Urinary bladder (tissue), 3 donors: ENCODE measurements at regions not wholly inside any gene's neighbourhood (a gene's known extent, or its start where the extent isn't known, plus 50 kb on each side); places are given as distances from the start of the nearest gene placed in this dataset.

Experiments
- DNase-seq: peaks from one replicate; pipeline ENCODE4 v3.0.0-alpha.2; 2015; ENCODE audit errors: extremely low spot score
- H3K27ac ChIP-seq: one replicate; pipeline ENCODE4 v1.5.1; 2013; ENCODE audit warnings: low read depth, mild to moderate bottlenecking, moderate library complexity
- H3K36me3 ChIP-seq: one replicate; pipeline ENCODE4 v1.6.1; 2013; ENCODE audit warnings: mild to moderate bottlenecking, moderate library complexity; ENCODE audit not compliant: insufficient read depth
- H3K4me1 ChIP-seq: one replicate; pipeline ENCODE4 v1.6.1; 2013; ENCODE audit warnings: mild to moderate bottlenecking, moderate library complexity; ENCODE audit not compliant: insufficient read depth
- H3K4me3 ChIP-seq: one replicate; pipeline ENCODE4 v1.5.1; 2013; ENCODE audit warnings: low read depth, low read length
- WGBS: extraction: QIAGEN DNeasy Blood & Tissue Kit; methylation state at CpG from one replicate; pipeline ENCODE4 v1.1.7; 2013; 5-methylcytosine and 5-hydroxymethylcytosine counted together
- donor health status: healthy with polysubstance abuse.
- donor health status: healthy.

DNA sequence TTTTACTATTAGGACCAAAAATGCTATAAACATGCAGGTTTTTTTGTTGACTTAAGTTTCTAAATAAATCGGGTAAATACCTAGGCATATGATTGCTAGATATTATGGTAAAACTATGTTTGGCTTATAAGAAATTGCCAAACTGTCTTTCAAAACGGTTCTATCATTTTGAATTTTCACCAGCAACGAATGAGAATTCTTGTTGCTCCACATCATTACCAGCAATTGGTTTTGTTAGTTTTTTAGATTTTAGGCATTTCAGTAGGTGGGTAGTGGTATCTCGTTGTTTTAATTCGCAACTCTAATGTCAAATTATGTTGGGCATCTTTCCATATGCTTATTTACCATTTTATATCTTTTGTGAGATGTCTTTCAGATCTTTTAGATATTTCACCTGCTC, 510.2 kb downstream of the JRKL start:
- H3K4me3 ChIP-seq, result no peak overlapping the region
- H3K36me3 ChIP-seq, result no peaks in the 10 kb centered on the region
- no peaks in the 10 kb centered on the region for H3K4me1 ChIP-seq
- WGBS, result 93% methylated on average over 5 of the region's 5 CpGs
- no peak overlapping the region for H3K27ac ChIP-seq
- no peak for DNase-seq

DNA sequence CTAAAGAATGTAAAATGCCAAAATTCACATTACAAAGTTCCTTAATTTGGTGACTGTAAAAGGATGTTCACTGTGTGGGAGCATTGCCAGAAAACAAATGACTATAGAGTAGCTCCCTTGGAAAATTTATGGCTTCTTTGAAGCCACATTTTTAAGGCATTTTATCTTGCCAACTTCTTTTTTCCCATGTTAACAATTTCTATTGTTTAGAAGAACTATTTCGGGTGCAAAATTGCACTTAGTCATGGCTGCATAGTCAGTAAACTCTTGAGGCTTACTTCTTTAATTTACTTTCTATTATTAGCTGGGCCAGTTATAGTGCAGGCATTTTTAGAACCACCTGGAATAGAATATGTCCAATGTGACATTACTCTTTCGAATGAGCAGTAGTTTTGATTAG, 515.3 kb downstream of the JRKL start:
- Histone ChIP-seq H3K4me3 (no peak overlapping the region), H3K36me3 (no peaks in the 10 kb centered on the region), H3K27ac (no peak overlapping the region), H3K4me1 (no peaks in the 10 kb centered on the region)
- DNase-seq, result no peak
- WGBS, result 31% methylated on average over 2 of the region's 2 CpGs

DNA sequence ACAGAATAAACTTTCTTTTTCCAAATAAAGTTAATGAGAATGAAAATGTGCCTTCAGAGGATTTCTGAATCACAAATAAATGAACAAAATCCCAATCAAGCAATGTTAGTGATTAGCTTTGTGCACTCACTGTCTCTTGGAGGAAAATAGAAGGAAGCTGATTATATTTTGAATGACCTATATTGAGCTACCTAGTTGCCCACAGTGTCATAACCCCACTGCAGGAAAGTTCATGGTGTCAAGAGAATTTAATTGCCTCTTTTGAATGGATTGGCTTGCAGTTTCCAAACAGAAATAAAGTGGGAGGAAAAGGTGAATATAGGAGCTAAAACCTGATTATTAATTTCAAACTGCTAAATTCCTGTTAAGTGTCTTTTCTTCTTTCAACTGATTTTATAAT, 515.9 kb downstream of the JRKL start:
- Histone ChIP-seq H3K4me3 (no peak overlapping the region), H3K4me1 (no peaks in the 10 kb centered on the region), H3K27ac (no peak overlapping the region), H3K36me3 (no peaks in the 10 kb centered on the region)
- DNase-seq, result no peak

DNA sequence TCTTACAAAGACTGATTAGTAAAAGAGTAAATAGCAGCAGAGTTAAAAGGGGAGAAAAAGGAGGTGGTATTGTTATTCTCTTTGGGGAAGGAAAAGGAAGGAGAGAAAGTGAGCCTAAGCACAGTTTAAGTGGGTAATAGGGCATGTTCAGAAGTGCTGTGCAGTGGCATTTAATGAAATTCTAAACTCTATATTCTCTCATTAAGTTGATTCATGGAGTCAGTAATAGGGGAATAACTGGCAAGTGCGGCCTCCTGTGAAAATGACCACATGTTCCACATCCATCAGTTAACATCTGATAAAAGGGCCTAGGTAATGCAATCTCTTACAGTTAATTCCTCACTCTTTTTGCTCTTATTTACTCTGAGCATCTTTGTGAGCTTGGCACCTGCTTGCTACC, 516.7 kb downstream of the JRKL start:
- Histone ChIP-seq H3K4me3 (no peak overlapping the region), H3K36me3 (no peaks in the 10 kb centered on the region), H3K4me1 (no peaks in the 10 kb centered on the region), H3K27ac (no peak overlapping the region)
- WGBS, result 72% methylated on average over 1 of the region's 1 CpG
- no peak for DNase-seq

DNA sequence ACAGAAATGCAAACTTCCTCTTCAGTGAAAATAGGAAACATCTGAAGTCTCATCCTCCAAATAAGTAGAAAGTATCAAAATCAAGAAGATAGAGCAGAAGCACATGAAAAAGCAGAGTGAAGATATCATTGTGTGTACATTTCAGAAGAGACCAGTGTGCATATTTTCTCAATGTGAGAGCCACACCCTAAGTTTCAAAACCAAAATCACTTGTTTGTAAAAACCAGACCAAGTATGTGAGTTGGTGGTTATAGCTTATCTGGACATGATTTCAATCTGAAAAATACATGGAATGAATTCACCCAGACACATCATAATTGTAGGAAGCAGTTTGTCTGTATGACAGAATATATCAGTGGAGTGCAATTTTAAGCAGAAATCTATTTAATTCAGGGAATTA, 536.0 kb downstream of the JRKL start:
- Histone ChIP-seq H3K4me3 (no peak overlapping the region), H3K4me1 (no peaks in the 10 kb centered on the region), H3K36me3 (no peaks in the 10 kb centered on the region), H3K27ac (no peak overlapping the region)
- DNase-seq, result no peak

DNA sequence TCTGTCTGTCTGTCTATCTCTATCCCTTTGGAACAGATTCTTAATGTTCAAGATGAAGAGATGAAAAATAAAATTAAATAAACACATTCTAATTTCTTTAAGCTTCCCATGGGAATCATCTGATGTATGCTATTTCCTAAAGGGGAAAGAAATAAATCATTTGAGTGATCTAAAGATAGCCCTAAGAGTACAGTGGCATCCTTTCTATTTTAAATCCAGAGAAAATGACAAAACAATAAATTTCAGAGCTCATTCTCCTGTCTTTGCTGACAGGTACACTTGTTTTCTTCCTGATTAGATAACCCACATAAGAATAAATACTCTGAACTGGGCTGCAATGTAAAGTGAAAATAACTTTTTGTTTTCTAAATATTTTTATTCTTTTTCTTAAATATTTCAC, 550.4 kb downstream of the JRKL start:
- H3K4me1 ChIP-seq, result no peaks in the 10 kb centered on the region
- H3K27ac ChIP-seq, result no peak overlapping the region
- H3K36me3 ChIP-seq, result no peaks in the 10 kb centered on the region
- DNase-seq, result no peak
- no peak overlapping the region for H3K4me3 ChIP-seq

DNA sequence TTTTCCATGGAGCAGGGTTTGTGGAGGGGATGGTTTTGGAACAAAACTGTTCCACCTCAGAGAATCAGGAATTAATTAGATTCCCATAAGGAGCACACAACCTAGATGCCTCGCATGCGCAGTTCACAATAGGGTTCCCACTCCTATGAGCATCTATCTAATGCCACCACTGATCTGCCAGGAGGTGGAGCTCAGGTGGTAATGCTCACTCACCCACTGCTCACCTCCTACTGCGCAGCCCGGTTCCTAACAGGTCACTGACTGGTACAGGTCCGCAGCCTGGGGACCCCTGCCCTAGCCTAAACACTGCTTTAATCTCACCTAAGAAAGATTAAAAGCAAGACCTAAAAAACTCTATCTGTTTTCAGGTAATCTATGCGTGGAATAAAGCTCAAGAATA, 553.0 kb downstream of the JRKL start:
- no peak for DNase-seq
- H3K27ac ChIP-seq, result no peak overlapping the region
- H3K4me1 ChIP-seq, result no peaks in the 10 kb centered on the region
- no peaks in the 10 kb centered on the region for H3K36me3 ChIP-seq
- no peak overlapping the region for H3K4me3 ChIP-seq
- 83% methylated on average over 6 of the region's 6 CpGs for WGBS

DNA sequence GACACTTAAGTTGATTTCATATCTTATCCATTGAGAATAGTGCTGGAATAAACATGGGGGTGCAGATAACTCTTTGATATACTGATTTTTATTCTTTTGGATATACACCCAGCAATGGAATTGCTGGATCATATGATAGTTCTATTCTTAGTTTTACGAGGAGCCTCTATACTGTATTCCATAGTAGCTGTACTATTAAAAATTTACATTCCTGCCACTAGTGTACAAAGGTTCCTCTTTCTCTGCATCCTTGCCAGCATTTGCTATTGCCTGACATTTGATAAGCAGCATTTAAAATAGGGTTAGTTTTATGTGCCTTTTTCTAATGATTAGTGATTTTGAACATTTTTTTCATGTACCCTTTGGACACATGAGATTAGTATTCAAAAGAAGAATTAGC, 554.2 kb downstream of the JRKL start:
- Histone ChIP-seq H3K27ac (no peak overlapping the region), H3K4me1 (no peaks in the 10 kb centered on the region), H3K36me3 (no peaks in the 10 kb centered on the region), H3K4me3 (no peak overlapping the region)
- DNase-seq, result no peak
- WGBS, result 48% methylated on average over 1 of the region's 1 CpG

DNA sequence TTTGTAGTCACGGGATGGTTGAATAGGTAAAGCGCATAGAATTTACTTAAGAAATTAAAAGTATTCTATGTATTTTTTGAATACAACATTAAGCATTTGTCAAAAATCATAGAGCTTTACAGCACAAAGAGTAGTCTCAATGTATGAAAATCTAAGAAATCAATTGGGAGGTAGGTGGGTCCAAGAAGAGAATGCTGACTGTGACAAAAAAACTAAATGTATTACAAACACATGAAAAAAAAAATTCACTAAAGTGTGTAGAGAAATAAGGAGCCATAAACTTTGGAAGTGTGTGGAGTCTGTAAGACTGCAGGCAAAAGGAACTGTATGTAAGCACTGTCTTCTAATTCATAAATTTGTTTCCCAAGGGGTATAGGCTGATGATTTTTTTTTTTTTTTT, 558.3 kb downstream of the JRKL start:
- Histone ChIP-seq H3K4me3 (no peak overlapping the region), H3K27ac (no peak overlapping the region), H3K4me1 (no peaks in the 10 kb centered on the region), H3K36me3 (no peaks in the 10 kb centered on the region)
- WGBS, result 97% methylated on average over 2 of the region's 2 CpGs
- DNase-seq, result no peak

DNA sequence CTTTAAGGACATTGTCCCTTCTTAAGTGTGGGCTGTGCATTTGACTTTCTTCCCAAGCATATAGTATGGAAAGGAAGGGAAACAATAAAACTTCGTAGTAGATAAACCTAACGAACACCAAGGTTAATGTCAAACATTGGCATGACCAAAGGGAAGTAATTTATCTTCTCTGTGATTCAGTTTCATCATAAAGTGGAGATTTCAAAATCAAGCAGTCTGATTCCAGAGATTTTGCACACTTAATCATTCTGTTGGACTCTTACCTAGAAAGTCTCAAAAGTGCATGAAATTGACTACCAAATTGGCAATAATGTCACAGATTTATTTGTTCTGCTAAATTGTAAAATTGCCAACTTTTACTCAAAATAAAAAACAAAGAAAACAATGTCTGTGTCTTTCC, 559.7 kb downstream of the JRKL start:
- 13% methylated on average over 2 of the region's 2 CpGs for WGBS
- H3K4me3 ChIP-seq, result no peak overlapping the region
- H3K27ac ChIP-seq, result no peak overlapping the region
- DNase-seq, result no peak
- H3K36me3 ChIP-seq, result no peaks in the 10 kb centered on the region
- no peaks in the 10 kb centered on the region for H3K4me1 ChIP-seq

DNA sequence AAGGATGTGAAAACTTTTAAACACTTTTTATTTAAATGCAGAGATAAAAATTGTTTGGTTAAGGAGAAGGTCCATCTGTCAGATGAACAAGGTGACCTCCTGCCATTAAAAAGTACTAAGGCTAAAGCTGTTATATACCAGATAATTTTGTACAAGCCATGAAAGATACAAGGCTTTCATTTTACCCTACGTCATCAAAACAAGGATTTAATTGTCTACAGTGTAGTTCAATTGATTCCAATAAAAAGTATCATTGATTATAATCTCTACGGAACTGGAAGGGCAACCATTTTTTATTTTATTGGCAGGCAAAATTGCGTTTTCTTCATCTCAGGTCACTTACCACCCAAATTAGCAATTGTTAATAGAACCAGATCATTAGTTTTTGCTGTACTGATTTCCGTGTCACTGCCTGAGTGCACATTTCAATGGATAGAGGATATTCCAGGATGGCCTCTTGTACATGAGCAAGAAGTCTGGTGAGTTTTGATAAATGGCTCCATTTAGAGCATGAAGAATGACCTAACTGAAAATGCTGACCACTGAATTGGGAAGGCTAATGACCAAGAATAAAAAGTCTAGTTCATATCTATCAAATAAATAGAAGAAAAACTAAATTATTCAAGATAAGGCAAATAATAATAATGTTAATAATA, 564.9 kb downstream of the JRKL start:
- WGBS, result 65% methylated on average over 4 of the region's 4 CpGs
- no peaks in the 10 kb centered on the region for H3K4me1 ChIP-seq
- no peak for DNase-seq
- no peak overlapping the region for H3K4me3 ChIP-seq
- H3K36me3 ChIP-seq, result no peaks in the 10 kb centered on the region
- no peak overlapping the region for H3K27ac ChIP-seq

DNA sequence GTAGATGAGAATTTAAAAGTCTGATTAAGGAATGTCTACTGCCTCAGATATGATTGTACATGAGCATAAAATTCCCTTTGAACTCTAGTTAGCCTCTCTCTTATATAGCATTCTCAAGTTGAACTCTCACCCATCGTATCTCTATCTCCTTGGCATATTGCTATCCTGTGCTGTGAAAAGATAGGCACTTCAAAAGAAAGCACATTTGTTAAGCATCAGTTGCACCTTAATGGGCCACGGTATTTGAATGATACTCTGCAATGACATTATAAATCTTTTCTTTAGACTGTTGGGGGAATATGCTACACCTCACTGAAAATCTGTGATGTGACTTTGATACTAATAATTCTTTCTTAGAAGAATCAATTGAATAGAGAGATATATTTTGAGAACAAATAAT, 570.7 kb downstream of the JRKL start:
- 46% methylated on average over 2 of the region's 2 CpGs for WGBS
- Histone ChIP-seq H3K36me3 (no peaks in the 10 kb centered on the region), H3K27ac (no peak overlapping the region), H3K4me3 (no peak overlapping the region), H3K4me1 (no peaks in the 10 kb centered on the region)
- DNase-seq, result no peak

DNA sequence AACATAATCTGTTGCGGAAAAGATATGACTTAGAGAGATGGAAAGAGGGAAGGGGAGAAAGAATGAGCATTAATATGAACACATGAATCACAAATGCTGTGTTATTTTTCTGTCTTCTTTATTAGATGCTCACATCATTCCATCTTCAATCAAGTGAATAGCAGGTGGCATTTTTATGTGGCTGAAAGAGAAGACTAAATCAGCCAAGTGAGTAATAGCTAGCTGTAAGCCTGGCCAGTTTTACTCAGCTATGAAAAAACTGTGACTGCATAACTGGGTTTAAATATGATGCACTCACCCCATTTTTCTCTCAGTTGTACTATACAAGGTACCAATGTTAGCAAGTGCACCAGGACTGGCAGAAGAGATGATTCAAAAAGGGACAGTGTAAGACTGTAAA, 571.1 kb downstream of the JRKL start:
- no peak for DNase-seq
- 93% methylated on average over 1 of the region's 1 CpG for WGBS
- Histone ChIP-seq H3K4me1 (no peaks in the 10 kb centered on the region), H3K27ac (no peak overlapping the region), H3K4me3 (no peak overlapping the region), H3K36me3 (no peaks in the 10 kb centered on the region)

DNA sequence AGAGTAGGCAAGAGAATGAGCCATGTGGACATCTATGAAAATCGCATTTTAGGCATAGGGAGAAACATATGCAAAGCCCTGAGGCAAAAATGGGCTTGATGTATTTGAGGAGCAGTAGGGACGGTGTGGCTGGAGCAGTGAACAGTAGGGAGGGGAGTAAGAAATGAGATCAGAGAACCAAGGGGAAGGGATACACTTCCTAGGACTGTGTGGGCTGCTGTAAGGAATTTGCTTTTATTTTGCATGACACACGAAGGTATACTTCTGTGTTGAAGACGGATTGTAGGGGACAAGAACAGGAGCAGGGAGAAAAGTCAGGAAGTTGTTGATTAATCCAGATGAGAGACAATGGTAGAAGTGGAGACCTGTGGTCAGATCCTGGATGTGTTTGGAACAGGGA, 572.1 kb downstream of the JRKL start:
- H3K27ac ChIP-seq, result no peak overlapping the region
- WGBS, result 73% methylated on average over 4 of the region's 4 CpGs

DNA sequence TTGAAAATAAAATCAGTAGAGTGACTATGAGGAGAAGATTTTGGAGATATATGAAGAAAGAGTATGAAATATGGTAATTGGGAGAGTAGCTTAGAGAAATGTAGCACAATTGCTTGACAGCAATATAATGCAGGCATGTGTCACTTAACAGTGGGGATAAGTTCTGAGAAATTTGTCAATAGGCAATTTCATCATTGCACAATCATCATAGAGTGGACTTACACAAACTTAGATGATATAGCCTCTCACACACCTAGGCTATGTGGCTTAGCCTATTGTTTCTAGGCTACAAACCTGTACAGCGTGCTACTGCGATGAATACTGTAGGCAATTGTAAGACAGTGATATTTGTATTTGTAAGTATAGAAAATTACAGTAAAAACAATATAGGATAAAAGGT, 573.6 kb downstream of the JRKL start:
- DNase-seq, result no peak
- Histone ChIP-seq H3K27ac (no peak overlapping the region), H3K4me3 (no peak overlapping the region), H3K36me3 (no peaks in the 10 kb centered on the region), H3K4me1 (no peaks in the 10 kb centered on the region)
- 96% methylated on average over 2 of the region's 2 CpGs for WGBS

More for the DNA sequence above, 572.1 kb downstream of the JRKL start:
- no peak overlapping the region for H3K4me3 ChIP-seq
- H3K36me3 ChIP-seq, result no peaks in the 10 kb centered on the region
- H3K4me1 ChIP-seq, result no peaks in the 10 kb centered on the region
- no peak for DNase-seq
